ENCODE measurements at regions not wholly inside any gene's neighbourhood (a gene's known extent, or its start where the extent isn't known, plus 50 kb on each side); places are given as distances from the start of the nearest gene placed in this dataset.

DNA sequence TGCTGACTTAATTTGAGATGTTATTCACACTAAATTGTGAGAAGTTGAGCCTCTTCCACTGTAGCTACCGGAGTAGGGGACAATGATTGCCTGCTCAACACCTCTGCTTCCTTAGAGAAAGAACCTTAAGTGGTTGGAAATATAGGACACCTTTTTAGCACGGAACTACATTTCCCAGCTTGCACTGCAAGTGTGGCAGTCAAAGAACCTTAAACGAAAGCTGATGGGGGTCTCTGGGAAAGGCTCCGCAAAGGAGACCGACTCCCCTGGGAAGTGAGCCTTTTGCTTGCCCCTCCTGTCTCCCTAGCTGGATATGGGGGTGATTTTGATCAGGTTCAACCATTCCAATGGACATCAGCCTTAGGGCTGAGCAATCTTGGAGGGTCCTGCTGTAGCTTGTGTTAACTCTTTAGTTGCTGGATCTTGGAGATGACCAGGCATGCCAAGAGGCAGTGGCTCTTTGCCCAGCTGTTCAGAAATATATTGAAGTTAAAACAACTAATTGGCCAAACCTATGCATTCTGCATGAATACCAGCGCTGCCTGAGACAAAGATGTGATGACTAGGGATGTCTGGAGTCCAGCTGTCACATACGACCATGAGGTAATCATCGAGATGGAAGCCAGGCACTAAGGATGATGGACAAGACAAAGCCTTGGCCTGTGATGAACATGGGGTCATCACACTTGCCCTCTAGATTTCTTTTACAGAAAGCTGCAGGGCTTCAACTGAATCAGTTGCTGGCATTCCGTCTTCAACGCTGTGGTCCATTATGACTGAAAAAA is 286.5 kb downstream of the FOXO1 start:
- TF ChIP-seq, protein P1, sequence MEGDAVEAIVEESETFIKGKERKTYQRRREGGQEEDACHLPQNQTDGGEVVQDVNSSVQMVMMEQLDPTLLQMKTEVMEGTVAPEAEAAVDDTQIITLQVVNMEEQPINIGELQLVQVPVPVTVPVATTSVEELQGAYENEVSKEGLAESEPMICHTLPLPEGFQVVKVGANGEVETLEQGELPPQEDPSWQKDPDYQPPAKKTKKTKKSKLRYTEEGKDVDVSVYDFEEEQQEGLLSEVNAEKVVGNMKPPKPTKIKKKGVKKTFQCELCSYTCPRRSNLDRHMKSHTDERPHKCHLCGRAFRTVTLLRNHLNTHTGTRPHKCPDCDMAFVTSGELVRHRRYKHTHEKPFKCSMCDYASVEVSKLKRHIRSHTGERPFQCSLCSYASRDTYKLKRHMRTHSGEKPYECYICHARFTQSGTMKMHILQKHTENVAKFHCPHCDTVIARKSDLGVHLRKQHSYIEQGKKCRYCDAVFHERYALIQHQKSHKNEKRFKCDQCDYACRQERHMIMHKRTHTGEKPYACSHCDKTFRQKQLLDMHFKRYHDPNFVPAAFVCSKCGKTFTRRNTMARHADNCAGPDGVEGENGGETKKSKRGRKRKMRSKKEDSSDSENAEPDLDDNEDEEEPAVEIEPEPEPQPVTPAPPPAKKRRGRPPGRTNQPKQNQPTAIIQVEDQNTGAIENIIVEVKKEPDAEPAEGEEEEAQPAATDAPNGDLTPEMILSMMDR (IDR thresholded peaks at IDR 0.05 in 2 of 3, conservative IDR thresholded peaks at IDR 0.05 in 1 of 3; ENCODE audit: insufficient read depth in 2 of 3, low read depth in 1 of 3, low read length in 3 of 3) = no peak
- TF ChIP-seq POLR2A (conservative IDR thresholded peaks at IDR 0.05) (no peak), SRSF3 (IDR thresholded peaks at IDR 0.05; ENCODE audit: insufficient read depth, low read length) (no peak), FIP1L1 (IDR thresholded peaks at IDR 0.05; ENCODE audit: low read depth, low read length, poor library complexity, severe bottlenecking) (no peak)
